Head of caudate nucleus (tissue), 42 donors: ENCODE measurements at regions not wholly inside any gene's neighbourhood (a gene's known extent, or its start where the extent isn't known, plus 50 kb on each side); places are given as distances from the start of the nearest gene placed in this dataset.
A peak's percentile ranks its signal among the peaks of the same experiment; 100 is the strongest.
"Not testable (repeated sequence)": the region's sequence is repeated elsewhere in the genome, so short reads cannot be mapped to it uniquely, and the experiment has no call there.

Experiments used
- DNase-seq, 42 donors: peaks; one replicate each; pipeline versions ENCODE4 v3.0.0 to v3.0.0-alpha.2; 2020 to 2021; ENCODE audit warnings: mixed read lengths in 7 of 42
- intact Hi-C: fragments of 100-400 bp; cut with DNase I; formaldehyde crosslinking; loops from one replicate; pipeline ENCODE4 v1.15.0; 2022

DNA sequence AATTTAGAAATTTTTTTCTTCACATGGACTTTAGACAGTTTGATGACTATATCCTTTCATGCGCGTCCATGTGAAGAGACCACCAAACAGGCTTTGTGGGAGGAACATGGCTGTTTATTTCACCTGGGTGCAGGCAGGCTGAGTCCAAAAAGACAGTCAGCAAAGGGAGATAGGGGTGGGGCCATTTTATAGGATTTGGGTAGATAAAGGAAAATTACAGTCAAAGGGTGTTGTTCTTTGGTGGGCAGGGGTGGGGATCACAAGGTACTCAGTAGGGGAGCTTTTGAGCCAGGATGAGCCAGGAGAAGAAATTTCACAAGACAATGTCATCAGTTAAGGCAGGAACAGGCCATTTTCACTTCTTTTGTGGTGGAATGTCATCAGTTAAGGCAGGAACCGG is 781.5 kb upstream of the SGO1 start:
- DNase-seq, intact Hi-C loops: not testable (repeated sequence)

DNA sequence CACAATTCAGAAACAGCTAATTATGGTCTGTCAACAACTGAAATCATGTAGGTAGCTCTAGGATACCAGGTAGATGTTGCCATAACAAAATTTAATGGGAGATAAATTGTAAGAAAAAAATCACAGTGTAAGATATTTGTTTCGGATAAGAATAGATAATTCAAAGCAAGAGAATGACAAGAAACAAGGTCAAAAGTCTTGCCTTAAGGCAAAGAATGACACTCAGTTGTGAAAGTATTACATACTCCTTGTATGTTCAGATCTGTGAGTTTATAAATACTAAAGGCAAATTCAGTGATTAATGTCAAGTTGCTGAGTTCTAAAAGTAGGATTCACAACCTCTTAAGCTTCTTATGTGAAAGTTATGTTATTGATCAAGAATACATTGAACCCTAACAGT is 772.2 kb upstream of the SGO1 start:
- intact Hi-C loops = no loop called here
- DNase-seq = no peak

DNA sequence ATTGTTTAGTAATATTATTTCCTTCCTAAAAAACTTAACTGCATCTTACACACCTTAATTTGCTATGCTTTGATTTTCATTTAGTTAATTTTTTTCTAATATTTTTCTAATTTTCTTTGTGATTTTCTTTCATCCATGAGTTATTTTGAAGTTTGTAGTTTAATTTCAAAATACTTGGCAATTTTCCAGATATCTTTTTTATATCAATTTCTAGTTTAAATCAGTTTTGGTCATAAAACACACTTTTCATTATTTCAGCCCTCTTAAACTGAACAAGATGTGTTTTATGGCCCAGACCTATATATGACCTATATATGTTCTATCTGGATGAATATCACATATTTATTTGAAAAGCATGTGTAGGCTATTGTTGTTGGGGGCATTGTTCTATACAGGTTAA is 759.9 kb upstream of the SGO1 start:
- intact Hi-C loops = no loop called here
- no peak for DNase-seq

DNA sequence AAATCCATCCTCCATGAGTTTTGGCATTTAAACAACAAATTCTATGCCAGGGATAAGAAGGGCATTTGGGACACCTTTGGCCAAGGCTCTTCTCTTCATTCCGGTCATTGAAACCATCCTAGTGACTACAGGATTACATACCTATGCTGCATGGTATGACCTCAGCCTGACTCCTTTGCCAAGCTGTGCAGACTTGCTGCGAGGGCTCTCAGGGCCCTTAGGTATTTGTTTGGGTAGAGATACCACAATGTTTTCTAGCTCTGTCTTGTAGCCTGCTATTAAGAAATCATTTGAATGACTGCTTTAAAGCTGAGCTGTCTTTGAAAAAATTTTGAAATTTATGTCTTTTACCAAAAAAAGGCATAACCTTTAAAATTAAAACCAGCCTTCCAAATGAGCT is 749.8 kb upstream of the SGO1 start:
- intact Hi-C loops = no loop called here
- no peak for DNase-seq

DNA sequence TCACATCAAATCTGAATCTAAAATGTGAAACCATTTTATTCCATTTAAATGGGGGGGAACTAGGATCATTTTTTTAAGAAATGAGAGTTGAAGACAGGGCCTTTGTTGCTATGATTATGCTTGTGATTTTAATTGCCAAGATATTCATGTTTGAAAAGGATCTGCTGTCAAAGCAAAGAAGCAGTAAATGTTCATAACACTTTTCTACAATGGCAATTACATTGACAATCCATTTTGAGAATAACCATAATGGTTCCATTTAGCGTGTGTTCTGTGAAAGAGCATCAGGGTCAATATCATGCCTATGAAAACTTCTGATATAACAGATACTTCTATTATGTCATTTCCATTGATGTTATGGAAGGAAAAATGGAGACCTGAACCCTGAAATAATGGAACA is 745.8 kb upstream of the SGO1 start:
- DNase-seq = no peak
- intact Hi-C loops = no loop called here

DNA sequence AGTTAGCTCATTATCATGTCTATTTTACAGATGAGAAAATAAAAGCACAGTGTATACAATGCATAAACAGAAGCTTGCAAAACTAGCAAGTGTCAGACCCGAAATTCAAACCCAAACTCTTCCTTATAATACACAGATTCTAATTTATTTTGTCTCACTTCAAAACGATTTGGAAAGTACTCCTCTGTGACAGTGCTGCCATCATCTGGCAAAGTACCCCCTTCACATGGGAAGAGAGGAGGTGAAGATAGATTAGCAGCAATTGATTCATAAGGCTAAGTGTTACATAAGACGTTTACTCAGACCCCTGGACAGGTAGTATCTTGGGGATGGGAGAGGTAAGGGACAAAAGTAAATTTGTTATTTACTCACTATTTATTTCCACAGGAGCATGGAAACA is 744.0 kb upstream of the SGO1 start:
- intact Hi-C loops = no loop called here
- peak in 17 of 42 donors; percentile 1 to 39 (median 12) for DNase-seq

DNA sequence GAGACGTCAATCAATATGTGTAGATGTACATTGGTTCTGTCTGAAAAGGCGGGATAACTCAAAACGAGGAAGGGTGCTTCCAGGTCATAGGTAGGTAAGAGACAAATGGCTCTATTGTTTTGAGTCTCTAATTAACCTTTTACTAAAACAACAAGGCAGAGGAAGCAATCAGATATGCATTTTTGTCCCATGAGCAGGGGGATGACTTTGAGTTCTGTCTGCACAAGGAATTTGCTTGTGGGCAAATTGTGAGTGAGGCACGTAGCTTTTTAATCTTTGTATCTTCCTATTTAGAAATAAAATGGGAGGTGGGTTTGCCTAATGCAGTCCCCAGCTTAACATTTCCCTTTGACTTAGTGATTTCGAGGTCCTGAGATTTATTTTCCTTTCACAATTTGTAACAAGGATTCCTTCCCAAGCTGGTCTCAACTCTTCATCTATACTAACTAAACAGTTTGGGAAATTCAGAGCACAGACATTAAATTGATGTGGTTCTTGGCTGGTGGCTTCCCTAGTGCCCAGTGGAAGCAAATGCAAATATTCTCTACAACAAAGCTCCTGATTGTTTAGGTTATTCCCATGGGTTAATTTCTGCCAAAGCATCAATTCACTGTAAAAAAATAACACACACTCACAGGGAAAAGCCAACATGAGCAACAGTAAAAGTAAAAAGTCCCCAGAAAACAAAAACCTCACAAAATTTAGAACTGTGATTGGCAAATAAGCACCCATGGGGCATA is 738.8 kb upstream of the SGO1 start:
- intact Hi-C loops = no loop called here

DNA sequence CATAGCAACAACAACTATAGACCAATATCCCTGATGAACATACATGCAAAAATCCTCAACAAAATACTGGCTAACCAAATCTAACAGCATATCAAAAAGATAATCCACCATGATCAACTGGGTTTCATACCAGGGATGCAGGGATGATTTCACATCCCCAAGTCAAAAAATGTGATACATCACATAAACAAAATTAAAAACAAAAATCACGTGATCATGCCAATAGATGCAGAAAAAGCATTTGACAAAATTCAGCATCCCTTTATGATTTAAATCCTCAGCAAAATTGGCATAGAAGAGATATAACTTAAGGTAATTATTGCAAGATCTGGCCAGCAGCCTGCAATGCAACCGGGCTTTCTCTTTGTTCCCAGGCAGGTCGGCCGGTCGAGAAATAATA is 735.1 kb upstream of the SGO1 start:
- intact Hi-C loops, DNase-seq: not testable (repeated sequence)

More for the DNA sequence above, 738.8 kb upstream of the SGO1 start:
- no peak for DNase-seq

DNA sequence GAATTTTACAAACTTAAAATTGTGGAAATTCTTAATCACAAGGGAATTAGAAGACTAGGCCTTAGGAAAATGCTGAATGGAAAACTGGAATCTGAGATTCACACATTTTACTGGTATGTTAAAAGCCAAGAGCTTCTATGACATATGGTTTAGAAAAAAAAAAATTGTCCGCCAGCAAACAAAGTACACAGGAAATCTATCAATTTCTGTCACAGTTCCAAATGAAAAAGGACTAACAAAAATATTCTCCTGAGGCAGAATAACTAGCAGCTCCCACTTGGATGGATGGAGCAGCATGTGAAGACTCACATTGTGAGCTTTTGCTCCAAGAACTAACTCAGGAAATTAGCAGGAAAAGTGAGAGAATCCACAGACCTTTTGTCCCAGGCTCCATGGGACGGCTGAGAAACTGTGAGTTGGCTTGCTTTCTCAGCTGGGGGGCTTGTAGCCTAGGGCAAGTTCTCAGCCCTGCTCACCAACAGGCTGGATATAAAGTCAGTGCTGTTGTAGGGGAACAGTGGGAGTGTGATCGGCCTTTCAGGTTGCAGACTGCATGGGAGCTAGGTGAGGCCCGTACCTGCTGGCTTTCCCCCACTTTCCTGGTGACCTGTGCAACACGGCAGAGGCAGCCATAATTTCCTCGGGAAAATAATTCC is 731.1 kb upstream of the SGO1 start:
- no peak for DNase-seq
- intact Hi-C loops = no loop called here

DNA sequence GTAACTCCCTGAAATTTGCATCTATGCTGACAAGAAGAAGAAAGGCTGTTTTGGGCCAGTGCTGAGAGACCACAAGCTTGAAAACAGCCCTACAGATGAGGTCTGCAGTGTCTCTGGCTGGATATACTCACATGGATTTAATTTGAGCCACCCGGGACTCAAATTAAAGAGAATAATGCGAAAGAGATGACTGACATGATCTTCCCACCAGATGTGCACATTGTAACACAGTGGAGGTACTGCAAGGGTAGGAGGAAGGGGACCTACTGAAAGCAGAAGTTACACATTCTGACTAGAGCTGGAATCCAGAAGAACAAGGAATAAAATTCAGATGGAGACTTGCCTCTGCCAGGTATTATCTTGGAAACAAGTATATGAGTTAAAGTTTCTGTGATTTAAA is 728.3 kb upstream of the SGO1 start:
- intact Hi-C loops = no loop called here
- no peak for DNase-seq

DNA sequence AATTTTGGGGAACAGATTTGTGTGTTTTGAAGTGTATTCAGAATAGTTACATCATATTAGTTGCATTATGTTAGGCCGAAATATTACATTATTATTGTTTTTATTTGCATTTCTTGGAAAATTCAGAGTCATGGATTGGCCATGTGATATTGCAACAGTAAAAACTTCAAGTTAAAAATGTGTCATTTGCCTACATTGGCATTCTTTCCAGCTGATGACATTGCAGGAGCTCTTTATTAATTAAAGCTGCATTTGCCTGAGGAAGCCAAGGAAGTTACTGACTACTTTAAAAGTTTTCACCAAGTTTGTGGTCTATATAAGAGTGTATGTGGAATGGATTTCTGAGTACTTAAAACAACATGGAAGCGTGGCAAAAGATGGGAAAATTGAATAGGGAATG is 726.4 kb upstream of the SGO1 start:
- DNase-seq = no peak

DNA sequence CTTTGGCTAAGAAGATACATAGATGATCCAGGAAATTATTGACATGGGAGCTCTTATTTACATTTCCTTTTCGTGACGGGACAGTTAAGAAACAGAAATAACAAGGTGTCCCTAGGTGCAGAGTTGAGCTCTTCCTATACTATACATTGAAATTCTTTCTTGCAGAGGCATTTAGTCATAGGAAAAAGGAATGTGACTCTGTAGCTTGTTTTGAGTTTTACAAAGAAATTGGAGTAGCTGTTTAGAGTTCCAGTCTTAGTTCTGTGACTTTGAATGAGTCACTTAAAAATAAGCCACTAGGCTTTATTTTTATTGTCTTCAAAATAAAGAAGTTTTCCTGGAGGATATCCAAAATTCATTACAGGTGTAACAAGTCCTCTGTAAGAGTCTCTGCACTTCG is 723.5 kb upstream of the SGO1 start:
- intact Hi-C loops = no loop called here
- no peak for DNase-seq

More for the DNA sequence above, 726.4 kb upstream of the SGO1 start:
- intact Hi-C loops = no loop called here

DNA sequence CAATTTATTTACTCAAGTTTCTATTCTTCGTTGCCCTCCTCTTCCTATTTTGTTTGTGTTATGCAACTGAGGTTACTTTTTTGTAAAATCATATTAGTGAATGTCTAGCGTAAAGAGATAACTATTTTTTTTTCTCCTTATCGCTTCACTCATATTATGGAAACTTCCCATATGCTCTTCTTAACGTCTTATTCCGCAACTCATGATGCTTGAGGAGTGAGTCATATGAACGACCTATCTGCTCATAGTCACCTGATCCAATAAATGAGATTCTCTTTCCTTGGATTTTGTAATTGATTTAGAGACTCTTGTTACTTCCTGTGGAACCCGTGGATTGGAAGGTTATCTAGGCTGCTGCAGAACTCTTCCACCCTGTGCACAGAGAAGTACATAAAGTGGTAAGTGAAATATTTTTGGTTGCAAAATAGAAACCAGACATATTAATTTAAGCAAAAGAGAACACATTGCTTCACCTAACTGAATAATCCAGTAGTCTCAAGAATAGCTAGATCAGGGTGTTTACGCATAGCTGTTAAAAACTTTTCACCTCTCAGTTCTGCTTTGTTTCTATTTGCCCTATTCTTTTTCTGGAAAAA is 719.3 kb upstream of the SGO1 start:
- intact Hi-C loops = no loop called here
- DNase-seq = no peak

DNA sequence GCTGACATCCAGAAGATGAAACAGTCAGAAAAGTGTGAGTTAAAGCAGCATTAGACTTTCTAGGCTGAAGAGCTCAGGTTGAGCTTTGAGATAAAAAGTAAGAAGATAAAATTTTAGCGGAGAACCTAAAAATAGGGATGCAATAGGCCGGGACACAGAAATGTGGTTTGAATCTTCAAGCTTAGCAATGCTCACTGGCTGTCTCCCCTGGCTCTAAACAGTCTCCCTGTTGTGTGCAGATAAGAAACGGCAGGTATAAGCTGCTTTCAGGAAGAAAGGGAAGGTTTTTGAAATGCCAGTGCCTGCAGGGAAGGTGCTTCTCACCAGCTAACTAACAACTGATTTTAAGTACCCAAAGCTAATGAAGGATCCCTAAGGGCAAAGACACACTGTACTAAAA is 718.7 kb upstream of the SGO1 start:
- intact Hi-C loops = no loop called here
- no peak for DNase-seq

DNA sequence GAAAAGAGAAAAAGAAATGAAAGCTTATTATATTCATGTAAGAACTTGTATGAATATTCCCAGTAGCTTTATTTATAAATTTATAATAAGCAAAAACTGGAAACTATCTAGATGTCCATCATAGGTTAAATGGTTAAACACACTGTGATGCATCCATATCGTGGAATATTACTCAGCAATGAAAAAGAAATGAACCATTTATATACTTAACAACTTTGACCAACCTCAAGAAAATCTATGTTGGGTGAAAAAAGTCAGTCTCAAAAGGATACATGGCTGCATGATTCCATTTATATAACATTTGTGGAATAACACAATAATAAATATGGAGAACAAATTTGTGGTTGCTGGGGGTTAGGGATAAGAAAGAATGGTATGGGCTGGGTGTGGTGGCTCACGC is 713.0 kb upstream of the SGO1 start:
- no peak for DNase-seq
- intact Hi-C loops = no loop called here

DNA sequence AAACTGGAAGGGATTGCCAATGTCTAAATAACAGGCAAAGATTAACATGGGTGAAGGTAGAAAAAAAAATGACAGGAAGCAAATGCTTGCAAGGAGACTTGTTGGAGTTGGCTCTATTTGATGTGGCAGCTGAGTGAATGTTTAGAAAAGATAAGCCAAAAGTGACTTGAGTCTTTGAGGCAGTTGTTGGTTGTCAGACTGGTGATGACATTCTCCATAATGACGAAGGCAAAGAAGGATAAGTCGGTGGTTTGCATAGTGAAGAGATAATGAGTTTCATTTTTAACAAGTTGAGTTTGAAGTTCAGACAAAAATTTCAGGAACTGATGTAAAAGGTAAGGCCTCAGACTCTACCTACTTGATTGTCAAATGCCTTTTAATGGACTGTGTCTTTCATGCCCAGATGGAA is 704.1 kb upstream of the SGO1 start:
- intact Hi-C loops = no loop called here
- DNase-seq = no peak

DNA sequence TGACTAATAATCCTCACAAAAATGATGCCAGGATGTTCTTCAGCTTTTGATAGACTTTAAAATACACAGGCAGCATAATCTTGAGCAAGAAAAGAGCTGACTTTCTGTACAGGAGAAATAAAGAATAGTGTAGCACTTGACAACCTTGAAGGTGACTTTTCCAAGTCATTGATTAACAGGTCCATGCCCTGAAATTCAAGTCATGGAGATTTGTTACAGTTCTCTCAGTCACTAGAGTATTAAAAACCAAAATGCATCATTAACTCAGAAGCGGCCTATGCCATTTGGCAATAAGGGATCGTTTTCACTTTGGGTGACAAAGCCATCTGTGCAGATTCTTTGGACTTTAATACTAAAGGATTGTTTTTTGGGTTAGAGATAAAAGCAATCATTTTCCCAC is 692.7 kb upstream of the SGO1 start:
- intact Hi-C loops = no loop called here
- no peak for DNase-seq

DNA sequence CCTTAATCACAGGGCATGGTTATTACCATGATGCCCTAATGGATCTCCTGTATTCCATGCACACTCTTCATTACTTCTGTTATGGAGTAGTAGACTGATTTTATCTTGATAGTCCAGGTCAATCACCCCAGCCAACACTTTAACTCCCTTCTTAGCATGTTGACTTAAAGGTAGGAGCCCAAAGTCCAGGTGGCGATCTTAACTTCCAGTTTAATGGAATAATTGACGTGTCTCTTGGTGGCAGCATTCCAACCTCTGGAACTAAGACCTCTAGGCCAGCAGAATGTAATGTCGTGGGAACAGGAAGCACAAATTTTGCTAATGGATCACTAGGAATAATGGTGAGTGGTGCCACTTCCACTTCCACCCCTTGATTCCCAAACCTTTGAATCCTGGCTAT is 687.2 kb upstream of the SGO1 start:
- intact Hi-C loops = no loop called here
- DNase-seq = no peak

DNA sequence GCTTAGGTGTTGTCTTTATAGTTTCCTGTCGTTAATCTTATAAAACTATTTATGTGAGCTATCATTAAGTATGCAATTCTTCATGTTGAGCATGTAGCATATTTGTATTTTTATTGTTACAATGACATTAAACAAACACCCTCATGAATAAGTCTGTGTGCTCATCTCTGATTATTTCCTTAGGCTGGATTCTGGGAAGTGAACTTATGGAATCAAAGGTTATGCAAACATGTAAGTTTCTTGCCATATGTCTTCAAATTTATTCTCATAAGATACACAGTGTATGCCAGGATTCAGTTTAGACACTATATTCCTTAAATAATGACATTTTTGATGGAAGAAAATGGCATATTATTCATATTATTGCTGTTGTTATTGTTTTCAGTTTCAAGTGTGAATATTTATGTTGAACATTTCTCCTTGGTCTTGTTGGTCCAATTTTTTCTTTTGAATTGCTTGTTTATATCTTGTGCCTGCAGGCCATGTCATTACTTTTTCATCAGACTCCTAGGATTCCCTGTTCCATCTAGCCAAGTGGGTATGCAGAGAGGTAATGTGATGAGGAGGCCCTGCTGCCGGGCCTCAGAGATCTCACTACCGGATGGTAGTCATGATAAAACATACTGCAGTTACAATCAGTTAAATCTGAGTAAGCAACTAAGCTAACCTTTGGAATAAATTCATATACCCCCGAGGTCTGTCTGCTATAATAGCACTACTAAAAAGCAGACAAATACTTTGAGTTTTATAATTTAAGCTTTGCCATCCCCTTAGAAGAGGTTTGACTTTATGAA is 684.3 kb upstream of the SGO1 start:
- intact Hi-C loops = no loop called here
- DNase-seq = no peak

DNA sequence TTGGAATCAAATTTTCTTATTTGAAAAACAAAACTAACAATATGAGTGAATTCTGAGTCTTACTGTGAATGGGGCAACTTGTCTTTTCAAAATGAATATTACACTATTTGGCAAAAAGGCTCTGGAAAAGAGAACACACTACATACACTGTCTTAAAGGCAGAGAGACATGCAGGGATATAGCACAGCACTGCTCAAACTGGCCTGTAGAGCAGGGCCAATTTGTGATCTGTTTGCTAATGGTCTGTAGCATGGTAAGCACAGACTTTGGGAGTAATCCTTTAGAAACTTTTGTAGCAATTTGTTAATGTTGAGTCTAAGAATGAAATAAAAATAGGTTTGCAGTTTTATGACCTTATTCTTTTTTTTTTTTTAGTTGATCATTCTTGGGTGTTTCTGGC is 679.8 kb upstream of the SGO1 start:
- intact Hi-C loops = no loop called here

More for the DNA sequence above, 679.8 kb upstream of the SGO1 start:
- no peak for DNase-seq
